Hematopoietic multipotent progenitor cell treated with erythropoietin and hydrocortisone succinate and interleukin-3 and kit ligand, for 6 days (in vitro differentiated cells): ENCODE measurements at regions not wholly inside any gene's neighbourhood (a gene's known extent, or its start where the extent isn't known, plus 50 kb on each side); places are given as distances from the start of the nearest gene placed in this dataset.
"Not testable (repeated sequence)": the region's sequence is repeated elsewhere in the genome, so short reads cannot be mapped to it uniquely, and the experiment has no call there.

Experiments used
- DNase-seq: peaks from one replicate; pipeline ENCODE4 v3.0.0-alpha.2; 2015

GRCh38 chr13:34734932-34735331 is 207.1 kb upstream of the NBEA start:
- DNase-seq, result no peak

- DNase-seq, result no peak
Measured at GRCh38 chr13:34738254-34738992, 203.6 kb upstream of the NBEA start.

GRCh38 chr13:34747056-34747455 is 195.0 kb upstream of the NBEA start:
- DNase-seq, result not testable (repeated sequence)

- no peak for DNase-seq
Measured at GRCh38 chr13:34747507-34747906, 194.6 kb upstream of the NBEA start.

- no peak for DNase-seq
Measured at GRCh38 chr13:34748073-34748472, 194.0 kb upstream of the NBEA start.

- DNase-seq, result no peak
Measured at GRCh38 chr13:34748596-34748995, 193.5 kb upstream of the NBEA start.

GRCh38 chr13:34749046-34749445 is 193.0 kb upstream of the NBEA start:
- no peak for DNase-seq

GRCh38 chr13:34750078-34750931 is 191.8 kb upstream of the NBEA start:
- no peak for DNase-seq

- no peak for DNase-seq
Measured at GRCh38 chr13:34751044-34751443, 191.0 kb upstream of the NBEA start.

- DNase-seq, result no peak
Measured at GRCh38 chr13:34751492-34751891, 190.6 kb upstream of the NBEA start.

- no peak for DNase-seq
Measured at GRCh38 chr13:34752283-34752960, 189.6 kb upstream of the NBEA start.

- DNase-seq, result no peak
Measured at GRCh38 chr13:34756136-34756535, 185.9 kb upstream of the NBEA start.

- no peak for DNase-seq
Measured at GRCh38 chr13:34756572-34756971, 185.5 kb upstream of the NBEA start.

- DNase-seq, result no peak
Measured at GRCh38 chr13:34757441-34757840, 184.6 kb upstream of the NBEA start.

- DNase-seq, result no peak
Measured at GRCh38 chr13:34758628-34759027, 183.4 kb upstream of the NBEA start.

GRCh38 chr13:34762312-34762711 is 179.8 kb upstream of the NBEA start:
- DNase-seq, result no peak

GRCh38 chr13:34764246-34764645 is 177.8 kb upstream of the NBEA start:
- DNase-seq, result no peak

- no peak for DNase-seq
Measured at GRCh38 chr13:34765446-34766180, 176.5 kb upstream of the NBEA start.

- DNase-seq, result no peak
Measured at GRCh38 chr13:34767778-34768177, 174.3 kb upstream of the NBEA start.

GRCh38 chr13:34772206-34772605 is 169.9 kb upstream of the NBEA start:
- DNase-seq, result no peak

GRCh38 chr13:34772881-34773280 is 169.2 kb upstream of the NBEA start:
- DNase-seq, result no peak

GRCh38 chr13:34776390-34776981 is 165.6 kb upstream of the NBEA start:
- DNase-seq, result no peak
